WTC11 (cell line): ENCODE measurements at regions not wholly inside any gene's neighbourhood (a gene's known extent, or its start where the extent isn't known, plus 50 kb on each side); places are given as distances from the start of the nearest gene placed in this dataset.

ENCODE experiments used
- ATAC-seq: fragments of 200-7000 bp; cut with Tn5 transposase; 2 replicates; pipeline ENCODE4 v1.10.0; 2021; ENCODE audit warnings: mild to moderate bottlenecking, moderate library complexity
- CTCF ChIA-PET: fragments of 300-600 bp; sonication (Branson Sonifier 250); formaldehyde crosslinking; loops from one replicate; lab custom pipeline; 2021; ENCODE audit warnings: antibody characterized with exemption; lab: Charles Lee
- POLR2A ChIA-PET: fragments of 350-600 bp; sonication (Branson Sonifier 250); formaldehyde crosslinking; loops from one replicate; lab custom pipeline; 2021; ENCODE audit warnings: antibody characterized with exemption; lab: Charles Lee
- DNase-seq: peaks from one replicate; pipeline ENCODE4 v3.0.0; 2021; ENCODE audit warnings: low spot score
- H3K27ac Mint-ChIP-seq: 2 replicates; pipeline ENCODE4 v1.8.0; 2021; ENCODE audit warnings: mixed read lengths
- H3K27me3 Mint-ChIP-seq: 2 replicates; pipeline ENCODE4 v1.8.0; 2021; ENCODE audit warnings: low read depth, mild to moderate bottlenecking, moderate library complexity, mixed read lengths
- H3K36me3 Mint-ChIP-seq: 2 replicates; pipeline ENCODE4 v1.8.0; 2021; ENCODE audit warnings: mixed read lengths
- H3K4me1 Mint-ChIP-seq: 2 replicates; pipeline ENCODE4 v1.8.0; 2022; ENCODE audit warnings: mixed read lengths
- H3K4me3 Mint-ChIP-seq: 2 replicates; pipeline ENCODE4 v1.8.0; 2021; ENCODE audit warnings: mild to moderate bottlenecking, moderate library complexity, mixed read lengths
- H3K9me3 Mint-ChIP-seq: 2 replicates; pipeline ENCODE4 v1.8.0; 2021; ENCODE audit warnings: mixed read lengths
- CREB1 ChIP-seq: sonication (generic); formaldehyde crosslinking; IDR thresholded peaks from 2 replicates; pipeline ENCODE4 v1.8.0; 2023; ENCODE audit warnings: mild to moderate bottlenecking, missing genetic modification reagents
- E2F4 ChIP-seq: sonication (generic); formaldehyde crosslinking; IDR thresholded peaks from 2 replicates; pipeline ENCODE4 v1.8.1; 2022; ENCODE audit warnings: low read depth, mild to moderate bottlenecking, moderate library complexity, missing genetic modification reagents, borderline replicate concordance
- FOXP1 ChIP-seq: sonication (generic); formaldehyde crosslinking; IDR thresholded peaks from 2 replicates; pipeline ENCODE4 v1.8.0; 2022; ENCODE audit warnings: missing genetic modification reagents, mild to moderate bottlenecking, moderate library complexity, borderline replicate concordance
- GRHL2 ChIP-seq: fragments of 250-450 bp; sonication (Bioruptor Pico); IDR thresholded peaks from 2 replicates; pipeline ENCODE4 v1.8.0; 2022; ENCODE audit warnings: mild to moderate bottlenecking, moderate library complexity; ENCODE audit not compliant: insufficient replicate concordance, severe bottlenecking
- HMGA2 ChIP-seq: fragments of 250-450 bp; sonication (Bioruptor Pico); IDR thresholded peaks from 2 replicates; pipeline ENCODE4 v1.4.0; 2021; ENCODE audit warnings: mild to moderate bottlenecking, moderate library complexity
- MAX ChIP-seq: sonication (generic); formaldehyde crosslinking; IDR thresholded peaks from 2 replicates; pipeline ENCODE4 v1.8.0; 2022; ENCODE audit warnings: mild to moderate bottlenecking, missing genetic modification reagents
- MXD4 ChIP-seq: fragments of 250-450 bp; sonication (Bioruptor Pico); IDR thresholded peaks from 2 replicates; pipeline ENCODE4 v1.8.0; 2021; ENCODE audit warnings: mild to moderate bottlenecking, moderate library complexity, borderline replicate concordance
- NR2C2 ChIP-seq: sonication (generic); formaldehyde crosslinking; IDR thresholded peaks from 2 replicates; pipeline ENCODE4 v1.8.0; 2022; ENCODE audit warnings: mild to moderate bottlenecking, missing genetic modification reagents
- PRRX2 ChIP-seq: fragments of 250-450 bp; sonication (Bioruptor Pico); IDR thresholded peaks from 2 replicates; pipeline ENCODE4 v1.8.0; 2021; ENCODE audit warnings: mild to moderate bottlenecking
- SOX15 ChIP-seq: fragments of 250-450 bp; sonication (Bioruptor Pico); IDR thresholded peaks from 2 replicates; pipeline ENCODE4 v1.9.0; 2021; ENCODE audit warnings: mild to moderate bottlenecking
- TCF7 ChIP-seq: sonication (generic); formaldehyde crosslinking; IDR thresholded peaks from 2 replicates; pipeline ENCODE4 v1.8.0; 2022; ENCODE audit warnings: mild to moderate bottlenecking, low read depth, missing genetic modification reagents, moderate library complexity
- TEAD1 ChIP-seq: sonication (generic); formaldehyde crosslinking; IDR thresholded peaks from 2 replicates; pipeline ENCODE4 v1.8.0; 2022; ENCODE audit warnings: mild to moderate bottlenecking, missing genetic modification reagents
- ZMAT4 ChIP-seq: fragments of 250-450 bp; sonication (Bioruptor Pico); IDR thresholded peaks from 2 replicates; pipeline ENCODE4 v1.9.0; 2021; ENCODE audit warnings: mild to moderate bottlenecking
- ZNF281 ChIP-seq: sonication (generic); formaldehyde crosslinking; IDR thresholded peaks from 2 replicates; pipeline ENCODE4 v1.8.0; 2023; ENCODE audit warnings: mild to moderate bottlenecking, missing genetic modification reagents
- ZNF416 ChIP-seq: fragments of 250-450 bp; sonication (Bioruptor Pico); IDR thresholded peaks from 2 replicates; pipeline ENCODE4 v1.9.0; 2021; ENCODE audit warnings: mild to moderate bottlenecking, inconsistent platforms
- ZNF423 ChIP-seq: fragments of 250-450 bp; sonication (Bioruptor Pico); IDR thresholded peaks from 2 replicates; pipeline ENCODE4 v2.1.2; 2022; ENCODE audit warnings: mild to moderate bottlenecking, moderate library complexity
- ZNF425 ChIP-seq: fragments of 250-450 bp; sonication (Bioruptor Pico); conservative IDR thresholded peaks from 2 replicates; pipeline ENCODE4 v1.9.0; 2021; ENCODE audit warnings: mild to moderate bottlenecking
- ZNF512 ChIP-seq: sonication (generic); formaldehyde crosslinking; IDR thresholded peaks from 2 replicates; pipeline ENCODE4 v1.8.1; 2022; ENCODE audit warnings: missing genetic modification reagents, borderline replicate concordance
- ZNF532 ChIP-seq: fragments of 250-450 bp; sonication (Bioruptor Pico); IDR thresholded peaks from 2 replicates; pipeline ENCODE4 v1.9.0; 2021; ENCODE audit warnings: mild to moderate bottlenecking, borderline replicate concordance

GRCh38 chr2:4915357-4915756 lies 776.8 kb upstream of the SOX11 start:
- H3K27ac Mint-ChIP-seq: no peak overlapping the region
- CTCF ChIA-PET: no interaction called here
- TF ChIP-seq ZNF512 (no peak), ZMAT4 (CRISPR knock-in tag) (no peak), ZNF532 (CRISPR knock-in tag) (no peak), CREB1 (CRISPR knock-in tag) (no peak), HMGA2 (CRISPR knock-in tag) (no peak), PRRX2 (CRISPR knock-in tag) (no peak), TCF7 (no peak)
- TF ChIP-seq, all 79 proteins: peak for 0
- Mint-ChIP-seq H3K27me3 (peaks cover 11% of the 10 kb centered on the region), H3K9me3 (peaks cover 81% of the 10 kb centered on the region), H3K4me3 (no peak overlapping the region), H3K4me1 (no peaks in the 10 kb centered on the region), H3K36me3 (peaks cover 70% of the 10 kb centered on the region)
- POLR2A ChIA-PET: no interaction called here
- ATAC-seq (no peak), DNase-seq (no peak)

GRCh38 chr2:4916094-4916493 lies 776.1 kb upstream of the SOX11 start:
- H3K36me3 Mint-ChIP-seq: peaks cover 66% of the 10 kb centered on the region
- H3K27me3 Mint-ChIP-seq: peaks cover 11% of the 10 kb centered on the region
- CTCF ChIA-PET: no interaction called here
- ATAC-seq (no peak), DNase-seq (no peak)
- H3K4me1 Mint-ChIP-seq: no peaks in the 10 kb centered on the region
- peaks cover 78% of the 10 kb centered on the region for H3K9me3 Mint-ChIP-seq
- POLR2A ChIA-PET: no interaction called here
- no peak overlapping the region for H3K4me3 Mint-ChIP-seq
- H3K27ac Mint-ChIP-seq: no peak overlapping the region
- TF ChIP-seq MXD4 (no peak), ZNF425 (CRISPR knock-in tag) (no peak), TEAD1 (CRISPR knock-in tag) (no peak), ZMAT4 (CRISPR knock-in tag) (no peak), ZNF281 (no peak), E2F4 (no peak), TCF7 (no peak), ZNF416 (no peak), NR2C2 (no peak), ZNF423 (CRISPR knock-in tag) (no peak), MAX (CRISPR knock-in tag) (no peak), FOXP1 (CRISPR knock-in tag) (no peak), SOX15 (CRISPR knock-in tag) (no peak), CREB1 (CRISPR knock-in tag) (no peak), GRHL2 (no peak)
